Neural cell (in vitro differentiated cells): ENCODE measurements at regions not wholly inside any gene's neighbourhood (a gene's known extent, or its start where the extent isn't known, plus 50 kb on each side); places are given as distances from the start of the nearest gene placed in this dataset.

ENCODE experiments used
- H2AFZ ChIP-seq: fragments of 200-600, 300-800 bp; sonication (generic), shearing (Covaris generic); 2 replicates; pipeline ENCODE4 v1.6.0; 2014; ENCODE audit warnings: low read depth, mild to moderate bottlenecking, antibody characterized with exemption, low read length, moderate library complexity
- H3F3A ChIP-seq: fragments of 200-600 bp; shearing (Covaris generic); 2 replicates; pipeline ENCODE4 v1.6.1; 2016; ENCODE audit warnings: mild to moderate bottlenecking, moderate library complexity, mixed read lengths, antibody characterized with exemption, low read length; ENCODE audit not compliant: insufficient read depth, poor library complexity, severe bottlenecking
- H3K27ac ChIP-seq: fragments of 200-600, 300-800 bp; sonication (generic), shearing (Covaris generic); 2 replicates; pipeline ENCODE4 v1.5.1; 2014; ENCODE audit warnings: mild to moderate bottlenecking, low read length, moderate library complexity
- H3K27me3 ChIP-seq: fragments of 300-800, 200-600 bp; sonication (generic), shearing (Covaris generic); 2 replicates; pipeline ENCODE4 v1.6.0; 2014; ENCODE audit warnings: mild to moderate bottlenecking, low read depth, low read length, moderate library complexity; ENCODE audit not compliant: insufficient read depth
- H3K36me3 ChIP-seq: fragments of 300-800, 200-600 bp; sonication (generic), shearing (Covaris generic); 2 replicates; pipeline ENCODE4 v1.5.1; 2014; ENCODE audit warnings: mild to moderate bottlenecking, antibody characterized with exemption, low read length, moderate library complexity; ENCODE audit not compliant: insufficient read depth
- H3K4me2 ChIP-seq: fragments of 300-800, 200-600 bp; sonication (generic), shearing (Covaris generic); 2 replicates; pipeline ENCODE4 v1.6.0; 2014; ENCODE audit warnings: mild to moderate bottlenecking, low read length
- H3K4me3 ChIP-seq: fragments of 300-800, 200-600 bp; sonication (generic), shearing (Covaris generic); 2 replicates; pipeline ENCODE4 v1.5.1; 2014; ENCODE audit warnings: mild to moderate bottlenecking, low read length, moderate library complexity
- H3K79me2 ChIP-seq: fragments of 200-600 bp; shearing (Covaris generic); replicated peaks from 2 replicates; pipeline ENCODE4 v1.6.0; 2014; ENCODE audit warnings: mild to moderate bottlenecking, low read length, moderate library complexity; ENCODE audit not compliant: insufficient read depth
- H3K9ac ChIP-seq: fragments of 300-800, 200-600 bp; sonication (generic), shearing (Covaris generic); 2 replicates; pipeline ENCODE4 v1.6.1; 2016; ENCODE audit warnings: mild to moderate bottlenecking, low read length, mixed read lengths
- H3K9me2 ChIP-seq: fragments of 200-600 bp; shearing (Covaris generic); 2 replicates; pipeline ENCODE4 v1.6.1; 2016; ENCODE audit warnings: mild to moderate bottlenecking, low read length, mixed read lengths; ENCODE audit not compliant: insufficient read depth
- H3K9me3 ChIP-seq: fragments of 200-600, 300-800 bp; sonication (generic), shearing (Covaris generic); 2 replicates; pipeline ENCODE4 v1.6.1; 2016; ENCODE audit warnings: mild to moderate bottlenecking, mixed run types, low read length, moderate library complexity, mixed read lengths
- H4K20me1 ChIP-seq: fragments of 200-600 bp; shearing (Covaris generic); 2 replicates; pipeline ENCODE4 v1.6.1; 2016; ENCODE audit warnings: mild to moderate bottlenecking, mixed run types; ENCODE audit not compliant: insufficient read depth
- EP300 ChIP-seq: fragments of 450-650 bp; conservative IDR thresholded peaks from 2 replicates; pipeline ENCODE4 v1.6.1; 2014; ENCODE audit warnings: antibody characterized with exemption, mild to moderate bottlenecking, moderate library complexity; ENCODE audit not compliant: poor library complexity, severe bottlenecking
- EZH2 ChIP-seq: fragments of 200-600, 300-800 bp; shearing (Covaris generic), sonication (generic); IDR thresholded peaks from 2 replicates; pipeline ENCODE4 v1.6.1; 2014; ENCODE audit warnings: antibody characterized with exemption, low read length, borderline replicate concordance, mild to moderate bottlenecking; ENCODE audit not compliant: insufficient read depth, poor library complexity, severe bottlenecking
- MXI1 ChIP-seq: fragments of 450-650 bp; conservative IDR thresholded peaks from 2 replicates; pipeline ENCODE4 v1.6.1; 2014; ENCODE audit warnings: antibody characterized with exemption, mild to moderate bottlenecking; ENCODE audit not compliant: poor library complexity, severe bottlenecking
- POLR2AphosphoS5 ChIP-seq: IDR thresholded peaks from 2 replicates; pipeline ENCODE4 v1.6.1; 2012
- RAD21 ChIP-seq: fragments of 450-650 bp; conservative IDR thresholded peaks from 2 replicates; pipeline ENCODE4 v1.6.1; 2014; ENCODE audit warnings: antibody characterized with exemption, mild to moderate bottlenecking, moderate library complexity
- SMC3 ChIP-seq: fragments of 450-650 bp; conservative IDR thresholded peaks from 2 replicates; pipeline ENCODE4 v1.6.1; 2014; ENCODE audit warnings: antibody characterized with exemption, mild to moderate bottlenecking, moderate library complexity; ENCODE audit not compliant: poor library complexity
- TAF1 ChIP-seq: IDR thresholded peaks from 2 replicates; pipeline ENCODE4 v1.6.1; 2012; ENCODE audit warnings: low read depth
- TF ChIP-seq, protein P1 (sequence below): fragments of 450-650 bp; IDR thresholded peaks from 2 replicates; pipeline ENCODE4 v1.5.1; 2014; ENCODE audit warnings: antibody characterized with exemption, mild to moderate bottlenecking, moderate library complexity; ENCODE audit not compliant: poor library complexity, severe bottlenecking
- TF ChIP-seq, protein P2 (sequence below): IDR thresholded peaks from 2 replicates; pipeline ENCODE4 v1.6.1; 2012; ENCODE audit warnings: borderline replicate concordance

DNA sequence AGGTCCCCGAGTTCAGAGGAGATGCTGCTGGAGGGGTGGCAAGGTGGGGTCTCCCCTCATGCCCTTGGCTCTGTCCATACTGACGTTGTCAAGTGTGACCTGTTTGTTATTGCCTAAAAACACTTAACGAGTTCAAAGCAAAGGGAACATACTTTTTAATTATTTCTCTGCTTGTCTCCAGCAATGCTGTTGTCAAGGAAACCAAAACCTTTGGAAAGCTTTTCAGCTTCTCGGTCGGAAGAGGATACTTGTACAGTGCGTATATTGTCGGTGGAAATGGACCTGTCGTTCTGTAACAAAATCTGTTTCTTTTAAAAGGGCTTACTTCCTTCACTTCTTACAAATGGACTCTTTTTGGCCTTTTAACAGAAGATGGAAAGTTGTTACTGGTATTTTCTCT, 73.9 kb downstream of the SLC25A47 start:
- no peaks in the 10 kb centered on the region for H3F3A ChIP-seq
- H3K4me3 ChIP-seq, result peak overlapping the region; percentile 8
- no peak overlapping the region for H3K4me2 ChIP-seq
- no peak overlapping the region for H3K9ac ChIP-seq
- no peak overlapping the region for H3K27ac ChIP-seq
- no peaks in the 10 kb centered on the region for H3K36me3 ChIP-seq
- H3K9me2 ChIP-seq, result no peaks in the 10 kb centered on the region
- H2AFZ ChIP-seq, result no peak overlapping the region
- no peaks in the 10 kb centered on the region for H3K27me3 ChIP-seq
- H3K9me3 ChIP-seq, result no peaks in the 10 kb centered on the region
- TF ChIP-seq EP300 (no peak), MXI1 (no peak), SMC3 (no peak), EZH2 (no peak), POLR2AphosphoS5 (no peak), RAD21 (no peak), TAF1 (no peak)
- TF ChIP-seq, protein P1, sequence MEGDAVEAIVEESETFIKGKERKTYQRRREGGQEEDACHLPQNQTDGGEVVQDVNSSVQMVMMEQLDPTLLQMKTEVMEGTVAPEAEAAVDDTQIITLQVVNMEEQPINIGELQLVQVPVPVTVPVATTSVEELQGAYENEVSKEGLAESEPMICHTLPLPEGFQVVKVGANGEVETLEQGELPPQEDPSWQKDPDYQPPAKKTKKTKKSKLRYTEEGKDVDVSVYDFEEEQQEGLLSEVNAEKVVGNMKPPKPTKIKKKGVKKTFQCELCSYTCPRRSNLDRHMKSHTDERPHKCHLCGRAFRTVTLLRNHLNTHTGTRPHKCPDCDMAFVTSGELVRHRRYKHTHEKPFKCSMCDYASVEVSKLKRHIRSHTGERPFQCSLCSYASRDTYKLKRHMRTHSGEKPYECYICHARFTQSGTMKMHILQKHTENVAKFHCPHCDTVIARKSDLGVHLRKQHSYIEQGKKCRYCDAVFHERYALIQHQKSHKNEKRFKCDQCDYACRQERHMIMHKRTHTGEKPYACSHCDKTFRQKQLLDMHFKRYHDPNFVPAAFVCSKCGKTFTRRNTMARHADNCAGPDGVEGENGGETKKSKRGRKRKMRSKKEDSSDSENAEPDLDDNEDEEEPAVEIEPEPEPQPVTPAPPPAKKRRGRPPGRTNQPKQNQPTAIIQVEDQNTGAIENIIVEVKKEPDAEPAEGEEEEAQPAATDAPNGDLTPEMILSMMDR, result no peak
- TF ChIP-seq, protein P2, sequence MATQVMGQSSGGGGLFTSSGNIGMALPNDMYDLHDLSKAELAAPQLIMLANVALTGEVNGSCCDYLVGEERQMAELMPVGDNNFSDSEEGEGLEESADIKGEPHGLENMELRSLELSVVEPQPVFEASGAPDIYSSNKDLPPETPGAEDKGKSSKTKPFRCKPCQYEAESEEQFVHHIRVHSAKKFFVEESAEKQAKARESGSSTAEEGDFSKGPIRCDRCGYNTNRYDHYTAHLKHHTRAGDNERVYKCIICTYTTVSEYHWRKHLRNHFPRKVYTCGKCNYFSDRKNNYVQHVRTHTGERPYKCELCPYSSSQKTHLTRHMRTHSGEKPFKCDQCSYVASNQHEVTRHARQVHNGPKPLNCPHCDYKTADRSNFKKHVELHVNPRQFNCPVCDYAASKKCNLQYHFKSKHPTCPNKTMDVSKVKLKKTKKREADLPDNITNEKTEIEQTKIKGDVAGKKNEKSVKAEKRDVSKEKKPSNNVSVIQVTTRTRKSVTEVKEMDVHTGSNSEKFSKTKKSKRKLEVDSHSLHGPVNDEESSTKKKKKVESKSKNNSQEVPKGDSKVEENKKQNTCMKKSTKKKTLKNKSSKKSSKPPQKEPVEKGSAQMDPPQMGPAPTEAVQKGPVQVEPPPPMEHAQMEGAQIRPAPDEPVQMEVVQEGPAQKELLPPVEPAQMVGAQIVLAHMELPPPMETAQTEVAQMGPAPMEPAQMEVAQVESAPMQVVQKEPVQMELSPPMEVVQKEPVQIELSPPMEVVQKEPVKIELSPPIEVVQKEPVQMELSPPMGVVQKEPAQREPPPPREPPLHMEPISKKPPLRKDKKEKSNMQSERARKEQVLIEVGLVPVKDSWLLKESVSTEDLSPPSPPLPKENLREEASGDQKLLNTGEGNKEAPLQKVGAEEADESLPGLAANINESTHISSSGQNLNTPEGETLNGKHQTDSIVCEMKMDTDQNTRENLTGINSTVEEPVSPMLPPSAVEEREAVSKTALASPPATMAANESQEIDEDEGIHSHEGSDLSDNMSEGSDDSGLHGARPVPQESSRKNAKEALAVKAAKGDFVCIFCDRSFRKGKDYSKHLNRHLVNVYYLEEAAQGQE, result no peak
- H3K79me2 ChIP-seq, result no peaks in the 10 kb centered on the region
- no peaks in the 10 kb centered on the region for H4K20me1 ChIP-seq

DNA sequence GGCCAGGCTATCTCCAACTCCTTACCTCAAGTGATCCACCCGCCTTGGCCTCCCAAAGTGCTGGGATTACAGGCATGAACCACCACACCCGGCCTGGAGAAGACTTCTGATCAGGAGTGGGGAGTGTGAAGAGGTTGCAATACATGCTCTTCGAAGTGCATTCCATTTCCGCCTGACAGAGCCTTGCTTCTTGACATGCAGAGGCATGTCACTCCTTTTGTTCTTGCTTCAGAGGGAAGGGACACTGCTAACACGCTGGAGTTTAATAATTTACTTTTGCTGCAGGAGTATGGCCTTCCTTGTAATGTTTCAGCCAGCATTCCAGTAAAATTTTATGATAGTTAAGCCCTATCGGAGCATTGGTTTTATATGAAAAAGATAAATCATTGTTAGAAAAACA, 74.9 kb downstream of the SLC25A47 start:
- Histone ChIP-seq H3K9me3 (no peaks in the 10 kb centered on the region), H3K36me3 (no peaks in the 10 kb centered on the region), H4K20me1 (no peaks in the 10 kb centered on the region), H3K27ac (peak overlapping the region; percentile 5), H3F3A (no peaks in the 10 kb centered on the region), H2AFZ (no peak overlapping the region), H3K27me3 (no peaks in the 10 kb centered on the region), H3K4me3 (no peak overlapping the region), H3K79me2 (no peaks in the 10 kb centered on the region), H3K9me2 (no peaks in the 10 kb centered on the region), H3K9ac (no peak overlapping the region), H3K4me2 (no peak overlapping the region)
- TF ChIP-seq RAD21 (no peak), SMC3 (no peak), TAF1 (no peak), EZH2 (no peak), EP300 (no peak), POLR2AphosphoS5 (no peak), MXI1 (no peak)
- TF ChIP-seq, protein P1, result no peak
- TF ChIP-seq, protein P2, result no peak
